Nephron progenitor cell (in vitro differentiated cells): ENCODE measurements at regions not wholly inside any gene's neighbourhood (a gene's known extent, or its start where the extent isn't known, plus 50 kb on each side); places are given as distances from the start of the nearest gene placed in this dataset.

Experiments used
- DNase-seq: peaks from one replicate; pipeline ENCODE4 v3.0.0; 2021
- H3K27ac Mint-ChIP-seq: 2 replicates; pipeline ENCODE4 v1.8.0; 2021; ENCODE audit warnings: mild to moderate bottlenecking, moderate library complexity, mixed read lengths
- H3K27me3 Mint-ChIP-seq: 2 replicates; pipeline ENCODE4 v1.8.0; 2021; ENCODE audit warnings: mild to moderate bottlenecking, low read depth, mixed read lengths; ENCODE audit not compliant: poor library complexity
- H3K36me3 Mint-ChIP-seq: 2 replicates; pipeline ENCODE4 v1.8.0; 2021; ENCODE audit warnings: low read depth, mixed read lengths
- H3K4me1 Mint-ChIP-seq: 2 replicates; pipeline ENCODE4 v1.8.0; 2021; ENCODE audit warnings: mixed read lengths
- H3K4me3 Mint-ChIP-seq: 2 replicates; pipeline ENCODE4 v1.8.0; 2021; ENCODE audit warnings: mild to moderate bottlenecking, moderate library complexity, mixed read lengths
- H3K9me3 Mint-ChIP-seq: 2 replicates; pipeline ENCODE4 v1.8.0; 2021; ENCODE audit warnings: mild to moderate bottlenecking, moderate library complexity, mixed read lengths
- CTCF ChIP-seq: fragments of 200-600 bp; sonication (generic); IDR thresholded peaks from 2 replicates; pipeline ENCODE4 v1.5.0; 2021; ENCODE audit warnings: antibody characterized with exemption

GRCh38 chrX:574251-574650 is 56.3 kb upstream of the SHOX start:
- no peak for DNase-seq
- TF ChIP-seq CTCF: no peak
- Mint-ChIP-seq H3K36me3 (no peaks in the 10 kb centered on the region), H3K4me1 (no peaks in the 10 kb centered on the region), H3K27ac (no peak overlapping the region), H3K4me3 (no peak overlapping the region), H3K9me3 (no peaks in the 10 kb centered on the region), H3K27me3 (peaks cover 5% of the 10 kb centered on the region)

- Mint-ChIP-seq H3K27me3 (peaks cover 5% of the 10 kb centered on the region), H3K4me1 (no peaks in the 10 kb centered on the region), H3K27ac (no peak overlapping the region), H3K9me3 (no peaks in the 10 kb centered on the region), H3K36me3 (no peaks in the 10 kb centered on the region), H3K4me3 (no peak overlapping the region)
- TF ChIP-seq CTCF: no peak
- DNase-seq: no peak
Measured at GRCh38 chrX:574830-575229, 55.8 kb upstream of the SHOX start.

- peaks cover 10% of the 10 kb centered on the region for H3K27me3 Mint-ChIP-seq
- H3K27ac Mint-ChIP-seq: no peak overlapping the region
- DNase-seq: no peak
- TF ChIP-seq CTCF: no peak
- no peaks in the 10 kb centered on the region for H3K9me3 Mint-ChIP-seq
- H3K36me3 Mint-ChIP-seq: no peaks in the 10 kb centered on the region
- no peak overlapping the region for H3K4me3 Mint-ChIP-seq
- no peaks in the 10 kb centered on the region for H3K4me1 Mint-ChIP-seq
Measured at GRCh38 chrX:576904-577560, 53.6 kb upstream of the SHOX start.

- Mint-ChIP-seq H3K4me1 (no peaks in the 10 kb centered on the region), H3K4me3 (no peak overlapping the region), H3K27ac (no peak overlapping the region), H3K27me3 (peaks cover 19% of the 10 kb centered on the region), H3K36me3 (no peaks in the 10 kb centered on the region), H3K9me3 (no peaks in the 10 kb centered on the region)
- no peak for DNase-seq
- TF ChIP-seq CTCF: no peak
Measured at GRCh38 chrX:578531-578930, 52.1 kb upstream of the SHOX start.

GRCh38 chrX:580030-580429 is 50.6 kb upstream of the SHOX start:
- Mint-ChIP-seq H3K36me3 (no peaks in the 10 kb centered on the region), H3K27me3 (peaks cover 34% of the 10 kb centered on the region), H3K9me3 (no peaks in the 10 kb centered on the region), H3K4me3 (no peak overlapping the region), H3K4me1 (no peaks in the 10 kb centered on the region), H3K27ac (no peak overlapping the region)
- no peak for DNase-seq
- no peak for TF ChIP-seq CTCF
